ENCODE measurements at regions not wholly inside any gene's neighbourhood (a gene's known extent, or its start where the extent isn't known, plus 50 kb on each side); places are given as distances from the start of the nearest gene placed in this dataset.

DNA sequence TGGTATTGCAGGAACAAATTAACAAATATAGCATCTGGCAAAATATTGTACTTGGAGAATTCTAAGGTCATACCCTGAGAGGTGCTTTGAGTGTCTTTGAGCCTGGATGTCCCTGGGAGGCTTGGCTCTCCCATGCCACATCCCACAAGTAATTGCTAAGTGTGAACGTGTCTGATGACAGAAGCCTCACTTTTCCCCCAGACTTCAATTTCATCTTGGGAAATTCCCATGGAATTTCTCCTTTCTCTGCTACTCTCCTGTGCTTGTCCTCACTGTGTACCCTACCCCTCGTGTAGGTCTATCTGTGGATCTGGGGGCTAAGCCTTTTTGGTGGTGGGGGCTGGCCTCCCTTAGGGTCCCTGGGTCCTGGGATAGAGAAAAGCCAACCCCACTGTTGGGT, 293.3 kb downstream of the TCF7L2 start:
- Mint-ChIP-seq H3K36me3 (ENCODE audit: low read depth) (no peaks in the 10 kb centered on the region), H3K4me3 (no peak overlapping the region), H3K9me3 (no peaks in the 10 kb centered on the region), H3K4me1 (peaks cover 12% of the 10 kb centered on the region), H3K27me3 (ENCODE audit: low read depth, poor library complexity) (peaks cover 15% of the 10 kb centered on the region), H3K27ac (no peak overlapping the region)
- TF ChIP-seq, protein P1, sequence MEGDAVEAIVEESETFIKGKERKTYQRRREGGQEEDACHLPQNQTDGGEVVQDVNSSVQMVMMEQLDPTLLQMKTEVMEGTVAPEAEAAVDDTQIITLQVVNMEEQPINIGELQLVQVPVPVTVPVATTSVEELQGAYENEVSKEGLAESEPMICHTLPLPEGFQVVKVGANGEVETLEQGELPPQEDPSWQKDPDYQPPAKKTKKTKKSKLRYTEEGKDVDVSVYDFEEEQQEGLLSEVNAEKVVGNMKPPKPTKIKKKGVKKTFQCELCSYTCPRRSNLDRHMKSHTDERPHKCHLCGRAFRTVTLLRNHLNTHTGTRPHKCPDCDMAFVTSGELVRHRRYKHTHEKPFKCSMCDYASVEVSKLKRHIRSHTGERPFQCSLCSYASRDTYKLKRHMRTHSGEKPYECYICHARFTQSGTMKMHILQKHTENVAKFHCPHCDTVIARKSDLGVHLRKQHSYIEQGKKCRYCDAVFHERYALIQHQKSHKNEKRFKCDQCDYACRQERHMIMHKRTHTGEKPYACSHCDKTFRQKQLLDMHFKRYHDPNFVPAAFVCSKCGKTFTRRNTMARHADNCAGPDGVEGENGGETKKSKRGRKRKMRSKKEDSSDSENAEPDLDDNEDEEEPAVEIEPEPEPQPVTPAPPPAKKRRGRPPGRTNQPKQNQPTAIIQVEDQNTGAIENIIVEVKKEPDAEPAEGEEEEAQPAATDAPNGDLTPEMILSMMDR (IDR thresholded peaks at IDR 0.05) = no peak
- no peak for DNase-seq

DNA sequence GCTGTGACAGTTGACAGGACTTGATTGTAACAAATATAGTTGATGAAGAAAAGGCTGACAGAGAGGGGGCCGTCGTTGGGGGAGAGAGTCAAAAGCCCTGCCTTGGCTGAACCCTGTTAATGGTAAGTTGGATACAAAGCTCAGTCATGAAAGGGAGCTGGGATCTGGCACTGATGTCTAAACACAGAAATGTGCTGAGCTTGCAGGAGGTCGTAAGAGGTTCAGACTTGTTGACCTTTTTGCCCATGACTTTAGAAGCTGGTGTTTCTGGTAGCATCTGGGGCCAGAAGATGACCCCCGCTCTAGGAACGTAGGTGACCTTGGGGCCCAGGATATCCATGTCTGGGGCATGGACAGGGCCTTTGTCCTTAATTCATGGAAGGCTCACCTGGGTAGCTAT, 294.7 kb downstream of the TCF7L2 start:
- Mint-ChIP-seq H3K4me3 (no peak overlapping the region), H3K36me3 (ENCODE audit: low read depth) (no peaks in the 10 kb centered on the region), H3K27ac (no peak overlapping the region), H3K4me1 (peaks cover 22% of the 10 kb centered on the region), H3K27me3 (ENCODE audit: low read depth, poor library complexity) (peaks cover 15% of the 10 kb centered on the region), H3K9me3 (no peaks in the 10 kb centered on the region)
- TF ChIP-seq, protein P1 (IDR thresholded peaks at IDR 0.05) = no peak
- no peak for DNase-seq

DNA sequence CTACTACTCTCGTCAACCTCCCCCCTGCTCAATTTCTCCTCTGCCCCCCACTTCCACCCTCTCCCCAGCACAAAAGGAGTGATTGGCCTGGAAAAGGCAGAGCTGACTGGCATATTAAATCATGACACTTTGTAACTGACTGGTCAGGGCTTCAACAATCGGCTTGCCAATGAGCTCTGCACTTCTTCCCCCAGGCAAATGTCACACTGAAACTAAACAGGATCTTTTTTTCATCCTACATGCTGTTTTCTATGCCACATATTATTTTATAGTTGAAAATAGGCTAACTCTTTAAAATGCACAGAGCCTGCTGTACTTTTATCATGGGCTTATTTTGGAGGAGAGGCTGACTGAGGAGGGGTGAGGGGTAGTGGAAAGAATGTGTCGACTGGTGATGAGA, 295.2 kb downstream of the TCF7L2 start:
- TF ChIP-seq, protein P1 (IDR thresholded peaks at IDR 0.05) = no peak
- Mint-ChIP-seq H3K27ac (peak overlapping the region; percentile 22), H3K4me3 (no peak overlapping the region), H3K36me3 (ENCODE audit: low read depth) (no peaks in the 10 kb centered on the region), H3K4me1 (peaks cover 22% of the 10 kb centered on the region), H3K27me3 (ENCODE audit: low read depth, poor library complexity) (peaks cover 9% of the 10 kb centered on the region), H3K9me3 (no peaks in the 10 kb centered on the region)
- DNase-seq = no peak

DNA sequence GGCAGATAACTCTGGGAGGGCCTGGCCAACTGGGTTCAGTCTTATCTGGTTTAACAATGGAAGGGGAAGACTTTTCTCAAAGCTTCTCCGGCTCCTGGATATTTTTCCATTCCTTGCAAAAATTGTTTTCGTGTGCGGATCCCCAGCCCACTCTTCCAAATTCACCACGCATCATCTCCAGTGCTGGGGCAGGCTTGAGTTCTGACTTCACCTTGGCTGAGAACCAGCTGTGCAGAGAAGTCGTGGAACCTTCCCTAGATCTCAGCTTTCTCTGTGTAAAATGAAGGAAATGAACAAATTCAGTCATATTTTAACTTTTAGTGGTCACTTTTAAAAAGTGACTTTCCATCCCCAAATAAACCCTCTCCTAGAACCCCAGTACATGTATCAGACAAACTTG, 297.0 kb downstream of the TCF7L2 start:
- TF ChIP-seq, protein P1 (IDR thresholded peaks at IDR 0.05) = no peak
- Mint-ChIP-seq H3K9me3 (no peaks in the 10 kb centered on the region), H3K27me3 (ENCODE audit: low read depth, poor library complexity) (peaks cover 15% of the 10 kb centered on the region), H3K4me3 (no peak overlapping the region), H3K36me3 (ENCODE audit: low read depth) (no peaks in the 10 kb centered on the region), H3K27ac (no peak overlapping the region), H3K4me1 (peaks cover 31% of the 10 kb centered on the region)
- DNase-seq = no peak

DNA sequence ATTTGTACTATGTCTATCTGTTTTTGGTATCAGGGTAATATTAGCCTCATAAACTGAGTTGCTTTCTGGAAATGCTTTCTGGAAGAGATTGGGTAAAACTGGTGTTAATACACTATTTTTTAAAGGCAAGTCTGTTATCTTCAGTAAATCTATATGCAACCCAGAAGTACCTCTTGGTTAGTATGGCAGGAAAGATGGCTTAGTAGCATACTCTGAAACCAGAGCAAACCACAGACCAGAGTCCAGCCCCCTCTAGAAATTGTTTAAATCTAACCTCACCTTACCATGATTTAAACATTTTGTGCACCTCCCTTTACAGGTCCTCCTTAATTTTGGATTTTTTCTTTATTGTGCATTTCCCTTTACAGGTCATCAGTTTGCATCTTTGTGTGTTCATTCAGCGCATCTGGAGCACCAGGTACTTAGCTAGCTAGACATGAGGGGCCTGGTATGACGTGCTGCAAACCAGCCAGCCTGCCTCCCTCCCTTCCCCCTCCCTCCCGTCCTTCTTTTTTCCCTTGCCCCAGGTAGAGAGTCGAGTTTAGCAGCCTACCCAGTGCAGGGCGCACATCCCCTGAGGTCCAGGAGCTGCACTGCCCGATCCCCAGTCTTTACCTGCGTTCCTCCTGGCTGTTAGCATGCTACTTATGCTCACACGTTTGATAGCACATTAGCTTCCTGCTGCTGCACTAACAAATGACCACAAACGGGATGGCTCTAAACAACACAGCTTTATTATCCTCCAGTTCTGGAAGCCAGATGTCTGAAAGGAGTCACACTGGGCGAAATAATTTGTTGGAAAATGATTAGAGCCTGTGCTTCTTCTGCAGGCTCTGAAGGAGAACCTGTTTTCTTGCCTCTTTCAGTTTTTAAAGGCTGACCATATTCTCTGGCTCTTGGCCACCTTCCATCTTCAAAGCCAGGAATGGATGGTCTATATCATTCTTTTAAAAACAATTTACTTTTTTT, 299.9 kb upstream of the HABP2 start:
- H3K4me1 Mint-ChIP-seq = peaks cover 48% of the 10 kb centered on the region
- peaks cover 22% of the 10 kb centered on the region for H3K27me3 Mint-ChIP-seq (ENCODE audit: low read depth, poor library complexity)
- H3K9me3 Mint-ChIP-seq = no peaks in the 10 kb centered on the region
- H3K4me3 Mint-ChIP-seq = no peak overlapping the region
- TF ChIP-seq, protein P1 (IDR thresholded peaks at IDR 0.05) = no peak
- no peaks in the 10 kb centered on the region for H3K36me3 Mint-ChIP-seq (ENCODE audit: low read depth)
- no peak overlapping the region for H3K27ac Mint-ChIP-seq
- no peak for DNase-seq

All from nephron progenitor cell (in vitro differentiated cells).